ENCODE measurements at regions not wholly inside any gene's neighbourhood (a gene's known extent, or its start where the extent isn't known, plus 50 kb on each side); places are given as distances from the start of the nearest gene placed in this dataset.
A peak's percentile ranks its signal among the peaks of the same experiment; 100 is the strongest.

DNA sequence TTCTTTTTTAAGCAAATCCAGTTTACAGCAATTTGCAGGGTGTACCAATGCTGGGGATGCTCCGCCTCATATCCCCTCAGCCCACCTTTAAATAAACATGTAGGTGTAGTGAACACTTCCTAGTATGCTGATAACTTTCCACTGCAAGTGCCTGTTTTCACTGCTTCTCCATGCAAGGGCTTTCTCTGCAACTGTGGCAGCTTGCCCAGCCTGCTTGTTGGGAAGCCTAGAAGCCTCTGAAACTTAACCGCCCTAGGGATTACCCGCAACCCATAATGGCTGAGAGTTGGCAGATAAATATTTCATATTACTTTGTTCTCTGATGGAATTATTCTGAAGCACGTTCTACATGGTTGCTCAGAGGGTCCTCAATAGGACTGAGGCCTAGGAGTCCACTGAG is 253.7 kb upstream of the DDX53 start:
- TF ChIP-seq, protein P1, sequence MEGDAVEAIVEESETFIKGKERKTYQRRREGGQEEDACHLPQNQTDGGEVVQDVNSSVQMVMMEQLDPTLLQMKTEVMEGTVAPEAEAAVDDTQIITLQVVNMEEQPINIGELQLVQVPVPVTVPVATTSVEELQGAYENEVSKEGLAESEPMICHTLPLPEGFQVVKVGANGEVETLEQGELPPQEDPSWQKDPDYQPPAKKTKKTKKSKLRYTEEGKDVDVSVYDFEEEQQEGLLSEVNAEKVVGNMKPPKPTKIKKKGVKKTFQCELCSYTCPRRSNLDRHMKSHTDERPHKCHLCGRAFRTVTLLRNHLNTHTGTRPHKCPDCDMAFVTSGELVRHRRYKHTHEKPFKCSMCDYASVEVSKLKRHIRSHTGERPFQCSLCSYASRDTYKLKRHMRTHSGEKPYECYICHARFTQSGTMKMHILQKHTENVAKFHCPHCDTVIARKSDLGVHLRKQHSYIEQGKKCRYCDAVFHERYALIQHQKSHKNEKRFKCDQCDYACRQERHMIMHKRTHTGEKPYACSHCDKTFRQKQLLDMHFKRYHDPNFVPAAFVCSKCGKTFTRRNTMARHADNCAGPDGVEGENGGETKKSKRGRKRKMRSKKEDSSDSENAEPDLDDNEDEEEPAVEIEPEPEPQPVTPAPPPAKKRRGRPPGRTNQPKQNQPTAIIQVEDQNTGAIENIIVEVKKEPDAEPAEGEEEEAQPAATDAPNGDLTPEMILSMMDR (IDR thresholded peaks at IDR 0.05; ENCODE audit: control insufficient read depth, insufficient read depth, low read depth, low read length, missing control alignments): no peak
- H3K4me3 ChIP-seq (ENCODE audit: control insufficient read depth, low read depth, low read length): no peak overlapping the region
- no peak for DNase-seq (ENCODE audit: low read depth)

DNA sequence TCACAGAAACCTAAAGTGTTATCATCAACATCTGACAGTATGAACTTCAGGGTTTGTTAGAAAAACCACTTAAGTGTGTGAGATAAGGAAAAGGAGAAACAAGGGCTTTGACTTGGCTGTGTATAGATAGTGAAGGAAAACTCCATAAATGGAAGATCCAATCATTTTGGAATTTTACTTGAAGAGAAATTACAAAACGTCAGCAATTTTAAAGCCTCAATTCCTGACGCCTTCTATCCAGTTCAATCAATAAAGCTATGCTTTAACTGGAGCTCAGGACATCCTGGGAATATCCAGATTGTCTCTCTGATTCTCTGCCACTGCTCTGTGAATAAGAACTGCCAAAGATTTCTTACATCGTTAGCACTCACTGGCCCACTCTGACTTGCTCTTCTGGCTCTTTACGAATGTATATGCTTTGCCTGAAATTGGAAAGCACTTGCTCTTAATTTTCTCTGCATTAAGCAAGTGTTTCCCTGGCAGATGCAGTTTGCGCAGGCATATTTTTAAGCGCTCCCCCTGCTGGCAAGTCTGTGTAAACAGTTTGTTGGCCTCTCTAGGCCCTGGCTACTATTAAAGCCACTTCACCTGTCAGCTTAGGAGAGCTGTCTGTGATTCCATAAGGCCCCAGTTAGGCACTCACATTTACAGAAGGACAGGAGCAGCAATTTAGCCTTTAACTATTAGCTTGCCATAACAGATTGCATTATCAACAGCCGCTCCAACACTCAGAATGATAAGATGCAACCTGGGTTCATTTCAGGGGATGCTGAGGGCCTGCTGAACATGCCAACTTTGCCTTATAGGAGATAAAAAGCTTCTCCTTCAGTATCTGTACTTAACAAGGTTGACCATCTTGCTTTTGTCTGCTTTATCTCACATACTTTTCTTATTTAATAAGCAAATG is 251.4 kb upstream of the DDX53 start:
- TF ChIP-seq, protein P1 (IDR thresholded peaks at IDR 0.05; ENCODE audit: control insufficient read depth, insufficient read depth, low read depth, low read length, missing control alignments): peak; percentile 78
- DNase-seq (ENCODE audit: low read depth): peak; percentile 4
- H3K4me3 ChIP-seq (ENCODE audit: control insufficient read depth, low read depth, low read length): no peak overlapping the region

- H3K4me3 ChIP-seq (ENCODE audit: control insufficient read depth, low read depth, low read length): no peak overlapping the region
- TF ChIP-seq, protein P1 (IDR thresholded peaks at IDR 0.05; ENCODE audit: control insufficient read depth, insufficient read depth, low read depth, low read length, missing control alignments): no peak
- no peak for DNase-seq (ENCODE audit: low read depth)
Observed at GRCh38 chrX:22758807-22759481, 240.8 kb upstream of the DDX53 start.

DNA sequence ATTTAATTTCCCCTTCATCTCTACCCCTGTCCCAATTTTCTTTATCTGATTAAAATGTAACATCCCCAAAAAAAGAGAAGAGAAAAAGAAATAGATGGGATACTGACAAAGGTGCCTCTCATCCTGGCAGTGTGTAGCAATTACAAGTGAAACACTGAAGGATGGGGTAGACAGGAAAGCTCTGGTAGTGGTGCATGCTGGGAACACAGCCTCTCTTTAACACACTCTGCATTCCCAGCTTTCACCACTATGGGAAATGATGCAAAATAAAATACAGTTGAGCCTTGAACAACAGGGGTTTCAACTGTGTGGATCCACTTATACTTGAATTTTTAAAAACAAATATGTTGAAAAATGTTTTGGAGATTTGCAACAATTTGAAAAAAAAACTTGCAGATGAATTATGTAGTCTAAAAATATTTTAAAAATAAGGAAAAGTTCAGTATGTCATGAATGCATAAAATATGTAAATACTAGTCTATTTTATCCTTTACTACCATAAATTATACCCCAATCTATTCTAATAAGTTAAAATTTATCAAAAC is 239.2 kb upstream of the DDX53 start:
- TF ChIP-seq, protein P1 (IDR thresholded peaks at IDR 0.05; ENCODE audit: control insufficient read depth, insufficient read depth, low read depth, low read length, missing control alignments): no peak
- DNase-seq (ENCODE audit: low read depth): no peak
- H3K4me3 ChIP-seq (ENCODE audit: control insufficient read depth, low read depth, low read length): no peak overlapping the region

DNA sequence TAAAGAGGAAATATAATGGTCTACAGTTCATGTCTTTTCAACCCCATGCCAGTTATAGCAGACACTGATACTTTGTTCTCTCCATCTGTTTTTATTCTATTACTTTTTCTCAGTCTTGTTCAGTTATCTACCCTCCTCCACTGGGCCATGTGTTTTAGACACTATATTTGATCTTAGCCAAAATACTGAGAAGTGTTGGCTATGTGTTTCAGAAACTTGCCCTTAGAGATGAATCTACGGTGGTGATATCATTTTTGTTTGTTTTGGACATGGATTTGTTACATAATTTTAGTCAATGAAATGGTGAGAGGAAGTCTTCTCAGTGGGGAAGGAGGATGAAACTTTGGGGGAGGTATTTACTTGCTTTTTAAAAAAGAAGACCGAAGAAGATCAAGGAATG is 211.5 kb upstream of the DDX53 start:
- H3K4me3 ChIP-seq (ENCODE audit: control insufficient read depth, low read depth, low read length): no peak overlapping the region
- TF ChIP-seq, protein P1 (IDR thresholded peaks at IDR 0.05; ENCODE audit: control insufficient read depth, insufficient read depth, low read depth, low read length, missing control alignments): no peak

DNA sequence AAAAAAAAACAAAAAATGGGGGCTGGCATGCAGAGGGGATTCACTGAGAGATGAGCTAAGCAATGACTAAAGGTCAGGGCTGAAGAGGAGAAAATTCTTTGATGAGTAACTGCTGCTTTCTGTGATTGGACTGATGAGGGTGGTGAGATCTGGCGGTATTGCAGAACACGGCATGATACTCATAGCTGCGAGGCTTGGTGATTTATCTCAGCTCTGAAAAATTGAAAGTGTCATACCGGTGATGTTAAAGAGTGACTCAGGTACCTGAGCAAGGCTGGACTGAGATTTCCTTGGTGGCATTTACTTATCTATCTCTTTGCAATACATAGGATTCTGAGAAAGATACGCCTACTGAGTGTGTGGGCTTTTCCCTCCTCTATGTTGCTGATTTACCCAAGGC is 204.1 kb upstream of the DDX53 start:
- TF ChIP-seq, protein P1 (IDR thresholded peaks at IDR 0.05; ENCODE audit: control insufficient read depth, insufficient read depth, low read depth, low read length, missing control alignments): no peak
- no peak for DNase-seq (ENCODE audit: low read depth)
- no peak overlapping the region for H3K4me3 ChIP-seq (ENCODE audit: control insufficient read depth, low read depth, low read length)

More for the DNA sequence above, 211.5 kb upstream of the DDX53 start:
- no peak for DNase-seq (ENCODE audit: low read depth)
